GM18507 (cell line): ENCODE measurements at regions not wholly inside any gene's neighbourhood (a gene's known extent, or its start where the extent isn't known, plus 50 kb on each side); places are given as distances from the start of the nearest gene placed in this dataset.

Experiments used
- DNase-seq: peaks from one replicate; pipeline ENCODE4 v3.0.0; 2011; ENCODE audit warnings: low read depth; ENCODE audit not compliant: insufficient read length; ENCODE audit errors: extremely low spot score
- FAIRE-seq: peaks from 2 replicates; lab custom pipeline; 2011; peaks lifted over from hg19 to GRCh38; lab: Jason Lieb, UNC

- FAIRE-seq, result no peak
- no peak for DNase-seq
These were observed 284.2 kb upstream of the DACH1 start for GRCh38 chr13:72151241-72151640.

GRCh38 chr13:72150502-72150901 lies 283.5 kb upstream of the DACH1 start:
- DNase-seq (no peak), FAIRE-seq (no peak)

DNA sequence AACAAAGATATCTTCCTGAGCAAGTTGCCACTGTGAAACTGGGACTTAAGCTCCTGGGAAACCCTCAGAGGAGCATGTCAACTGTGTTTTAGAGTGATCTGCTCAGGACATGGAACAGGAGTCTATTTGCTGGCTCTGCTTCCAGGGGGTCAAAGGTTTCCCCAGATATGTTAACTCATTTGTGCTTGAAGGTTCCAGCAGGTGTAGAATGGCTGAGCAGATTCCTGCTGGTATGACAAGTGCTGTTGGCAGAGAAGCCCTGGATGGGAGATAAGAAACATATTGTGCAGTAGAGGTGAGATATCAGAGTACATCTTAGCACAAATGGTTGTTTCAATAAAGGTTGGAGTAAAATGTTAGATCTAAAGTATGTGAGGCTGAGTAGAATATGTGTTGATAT lies 282.7 kb upstream of the DACH1 start:
- FAIRE-seq (no peak), DNase-seq (no peak)

DNA sequence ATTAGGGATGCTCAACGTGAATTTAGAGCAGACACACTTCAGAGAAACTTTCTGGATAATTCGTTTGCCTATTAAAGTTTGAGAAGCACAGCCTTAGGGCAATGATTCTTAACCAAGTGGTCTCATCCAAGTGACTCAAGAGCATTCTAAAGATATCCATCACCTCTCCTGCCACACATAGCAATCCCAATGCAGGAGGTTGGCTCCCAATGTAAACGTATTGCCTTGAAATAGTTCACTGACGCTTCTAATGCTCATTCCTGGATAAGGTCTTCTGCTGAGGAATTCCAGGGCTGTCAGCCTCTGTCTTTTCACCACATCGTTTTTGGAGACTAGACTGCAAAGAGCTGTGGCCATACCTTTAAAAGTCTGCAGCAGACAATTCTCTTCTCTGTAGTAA lies 279.8 kb upstream of the DACH1 start:
- FAIRE-seq (no peak), DNase-seq (no peak)

- DNase-seq (no peak), FAIRE-seq (no peak)
These were observed 278.4 kb upstream of the DACH1 start for GRCh38 chr13:72145383-72145782.

GRCh38 chr13:72144636-72145035 lies 277.6 kb upstream of the DACH1 start:
- FAIRE-seq, result no peak
- no peak for DNase-seq

GRCh38 chr13:72141855-72142519 lies 275.0 kb upstream of the DACH1 start:
- FAIRE-seq, result no peak
- no peak for DNase-seq

- no peak for FAIRE-seq
- DNase-seq, result no peak
These were observed 272.2 kb upstream of the DACH1 start for GRCh38 chr13:72139192-72139591.

DNA sequence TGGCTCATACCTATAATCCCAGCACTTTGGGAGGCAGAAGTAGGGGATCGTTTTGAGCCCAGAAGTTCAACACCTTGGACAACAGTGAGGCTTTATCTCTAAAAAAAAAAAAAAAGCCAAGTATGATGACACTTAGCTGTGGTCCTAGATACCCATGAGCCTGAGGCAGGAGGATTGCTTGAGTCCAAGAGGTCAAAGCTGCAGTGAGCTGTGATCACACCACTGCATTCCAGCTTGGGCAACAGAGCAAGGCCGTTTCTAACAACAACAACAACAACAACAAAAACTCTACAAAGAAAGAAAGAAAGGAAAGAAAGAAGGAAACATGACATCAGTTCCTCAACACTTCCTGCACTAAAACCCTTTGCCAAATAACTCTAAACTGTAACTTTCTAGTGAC lies 265.1 kb upstream of the DACH1 start:
- no peak for FAIRE-seq
- no peak for DNase-seq

- FAIRE-seq, result no peak
These were observed 262.1 kb upstream of the DACH1 start for GRCh38 chr13:72129117-72129516.

GRCh38 chr13:72127031-72127430 lies 260.0 kb upstream of the DACH1 start:
- DNase-seq, result no peak
- FAIRE-seq, result no peak

More at GRCh38 chr13:72129117-72129516, 262.1 kb upstream of the DACH1 start:
- DNase-seq, result no peak

DNA sequence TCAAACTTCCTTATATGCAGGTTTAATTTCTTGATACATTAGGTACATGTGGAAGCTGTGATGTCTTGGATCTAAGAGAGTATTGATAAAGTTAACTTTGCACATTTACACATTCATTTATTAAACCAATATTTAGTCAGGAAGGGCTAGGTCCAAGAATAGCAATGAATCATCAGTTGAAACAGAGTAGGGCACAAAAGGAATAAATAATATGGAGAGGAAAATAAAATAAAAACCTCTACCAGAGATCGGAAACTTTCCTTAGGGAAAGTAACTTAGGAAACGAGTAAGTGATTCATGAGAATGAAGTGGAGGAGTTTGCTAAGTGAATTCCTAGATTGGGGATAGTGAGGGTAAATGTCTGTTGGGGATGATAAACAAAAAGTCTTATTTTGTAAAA lies 259.4 kb upstream of the DACH1 start:
- no peak for DNase-seq
- FAIRE-seq, result no peak

- DNase-seq, result no peak
- no peak for FAIRE-seq
These were observed 258.6 kb upstream of the DACH1 start for GRCh38 chr13:72125561-72125960.

- no peak for DNase-seq
- FAIRE-seq, result no peak
These were observed 255.8 kb upstream of the DACH1 start for GRCh38 chr13:72122661-72123255.

DNA sequence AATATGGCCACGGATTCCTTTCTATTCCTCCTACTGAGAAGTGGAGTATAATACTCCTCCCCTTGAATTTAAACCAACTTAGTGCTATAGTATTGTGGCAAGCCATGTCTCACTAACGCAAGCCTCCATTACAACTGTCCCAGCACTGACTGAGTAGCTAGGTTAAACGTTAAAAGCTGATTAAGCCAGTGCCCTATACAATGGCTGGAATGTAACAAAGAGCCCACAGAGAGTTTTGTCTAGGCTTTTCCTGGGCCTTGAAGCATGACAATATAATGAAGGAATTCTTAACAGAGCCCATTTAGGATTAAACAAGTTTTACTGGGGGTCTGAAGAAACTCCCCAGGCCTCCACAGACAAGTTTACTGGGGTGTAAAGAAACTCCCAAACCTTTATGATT lies 254.5 kb upstream of the DACH1 start:
- FAIRE-seq, result no peak
- no peak for DNase-seq

- no peak for DNase-seq
- no peak for FAIRE-seq
These were observed 253.6 kb upstream of the DACH1 start for GRCh38 chr13:72120632-72121031.

DNA sequence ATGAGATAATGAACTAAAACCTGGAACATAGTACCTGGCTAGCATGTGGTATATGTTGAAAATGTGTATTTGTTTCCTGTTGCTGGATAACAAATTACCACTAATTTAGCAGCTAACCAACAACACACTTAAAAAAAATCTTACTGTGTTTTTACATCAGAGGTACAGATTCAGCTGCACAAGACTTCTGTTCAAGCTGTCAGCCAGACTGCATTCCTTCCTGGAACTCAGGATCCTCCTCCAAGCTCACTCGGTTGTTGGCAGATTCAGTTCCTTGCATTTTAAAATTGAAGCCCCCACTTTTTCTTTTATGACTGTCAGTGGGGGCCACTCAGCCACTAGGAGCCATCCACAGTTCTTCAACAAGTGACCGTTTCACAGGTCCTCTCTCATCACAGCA lies 246.9 kb upstream of the DACH1 start:
- no peak for FAIRE-seq
- no peak for DNase-seq

DNA sequence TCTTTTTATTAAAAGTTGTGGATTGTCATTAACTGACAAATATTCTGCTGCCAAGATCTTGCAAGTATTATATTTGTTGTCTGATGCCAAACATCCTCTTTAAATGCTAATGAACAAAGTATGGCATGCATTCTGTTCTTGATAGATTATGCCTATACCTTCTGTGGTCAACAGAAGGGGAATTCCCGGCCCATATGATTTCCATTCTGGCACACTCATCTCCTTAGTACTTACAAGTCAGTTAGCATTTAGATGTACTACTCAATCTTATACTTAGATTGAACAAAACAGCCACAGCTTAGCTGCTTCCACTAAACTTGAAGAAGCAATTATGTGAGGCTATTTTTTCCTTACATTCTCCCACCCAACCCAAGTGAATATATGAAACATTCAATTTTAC lies 246.1 kb upstream of the DACH1 start:
- DNase-seq (no peak), FAIRE-seq (no peak)

DNA sequence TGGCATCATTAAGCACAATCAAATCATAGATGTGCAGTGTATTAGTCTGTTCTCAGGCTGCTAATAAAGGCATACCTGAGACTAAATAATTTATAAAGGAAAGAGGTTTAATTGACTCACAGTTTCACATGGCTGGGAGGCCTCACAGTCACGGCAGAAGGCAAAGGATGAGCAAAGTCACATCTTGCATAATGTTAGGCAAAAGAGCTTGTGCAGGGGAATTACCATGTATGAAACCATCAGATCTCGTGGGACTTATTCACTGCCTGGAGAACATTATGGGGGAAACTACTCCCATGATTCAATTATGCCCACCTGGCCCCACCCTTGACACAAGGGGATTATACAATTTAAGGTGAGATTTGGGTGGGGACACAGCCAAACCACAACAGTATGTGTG lies 245.2 kb upstream of the DACH1 start:
- no peak for DNase-seq
- FAIRE-seq, result no peak

DNA sequence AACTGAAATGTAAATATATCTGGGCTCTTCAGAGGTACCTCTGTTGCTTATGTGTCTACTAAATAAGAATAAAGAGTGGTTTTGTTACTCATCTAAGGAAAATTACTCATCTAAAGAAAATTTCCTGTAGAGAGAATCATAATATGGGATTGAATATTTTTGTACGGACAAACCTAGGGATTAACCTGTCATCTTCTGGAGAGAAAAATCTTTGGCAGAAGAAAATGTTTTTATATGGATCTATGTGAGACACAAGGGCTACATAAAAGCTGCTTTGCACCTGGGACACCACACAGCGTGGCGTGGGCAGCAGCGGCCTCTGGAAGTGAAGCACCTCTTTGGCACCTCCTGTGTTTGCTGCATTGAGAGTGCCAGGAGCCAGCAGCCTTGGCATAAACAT lies 242.9 kb upstream of the DACH1 start:
- FAIRE-seq, result no peak
- no peak for DNase-seq

- DNase-seq (no peak), FAIRE-seq (no peak)
These were observed 237.7 kb upstream of the DACH1 start for GRCh38 chr13:72104656-72105180.
